GM19463 (cell line): ENCODE measurements at regions not wholly inside any gene's neighbourhood (a gene's known extent, or its start where the extent isn't known, plus 50 kb on each side); places are given as distances from the start of the nearest gene placed in this dataset.
"Not testable (repeated sequence)": the region's sequence is repeated elsewhere in the genome, so short reads cannot be mapped to it uniquely, and the experiment has no call there.

ENCODE experiments used
- ATAC-seq: cut with Tn5 transposase; IDR thresholded peaks from one replicate; pipeline ENCODE4 v1.9.1; 2021; ENCODE audit warnings: mild to moderate bottlenecking, moderate library complexity; ENCODE audit not compliant: unreplicated experiment

DNA sequence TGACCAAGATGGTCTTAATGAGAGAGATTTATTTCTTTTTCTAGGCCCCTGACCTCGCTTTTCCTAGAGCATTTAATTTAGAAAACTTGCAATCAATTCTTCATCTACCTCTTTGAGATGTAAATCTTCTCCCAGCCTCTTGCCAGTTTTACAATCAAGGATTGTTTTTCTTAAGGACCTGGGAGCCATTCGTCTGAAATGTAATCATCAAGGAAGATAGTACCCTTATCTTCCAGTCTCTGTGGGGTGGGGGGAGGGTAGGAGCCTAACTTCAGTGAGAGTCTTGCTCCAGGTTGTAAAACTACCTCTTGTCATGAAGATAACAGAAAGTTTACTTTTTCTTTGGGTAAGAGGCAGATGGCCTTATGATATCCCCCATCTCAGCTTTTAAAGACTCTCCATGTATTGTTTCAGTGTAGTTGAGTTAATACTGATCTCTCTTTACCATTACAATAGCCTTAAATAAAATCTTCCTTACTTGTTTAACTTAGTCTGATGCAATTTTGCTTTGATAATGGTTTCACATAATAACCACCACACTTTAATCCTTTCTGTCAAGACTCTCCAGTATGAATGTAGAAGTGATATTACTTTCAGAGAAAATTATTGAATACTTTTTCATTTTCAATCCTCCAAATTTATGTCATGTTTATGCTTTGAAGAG is 110.2 kb upstream of the CPHXL start:
- no peak for ATAC-seq

DNA sequence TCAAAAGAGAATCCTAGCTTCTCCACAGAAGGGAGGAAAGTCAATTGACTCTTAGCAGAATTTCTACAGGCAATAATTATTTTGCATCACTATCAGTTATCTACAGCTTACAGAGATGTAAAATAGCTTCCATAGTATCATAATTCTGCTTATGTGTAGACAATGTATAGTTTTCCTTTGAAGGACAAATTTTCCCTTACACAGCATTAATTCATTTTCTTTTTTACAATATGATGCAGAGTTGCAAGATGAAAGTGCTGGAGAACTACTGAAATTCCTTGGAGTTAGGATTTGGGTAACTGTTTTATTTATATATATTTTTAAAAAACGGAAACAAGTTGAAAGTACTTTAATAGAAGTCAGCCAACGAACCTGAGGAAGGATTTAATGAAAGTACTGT is 111.0 kb upstream of the CPHXL start:
- ATAC-seq: no peak

GRCh38 chr16:75837681-75838080 is 111.4 kb upstream of the CPHXL start:
- ATAC-seq: no peak

DNA sequence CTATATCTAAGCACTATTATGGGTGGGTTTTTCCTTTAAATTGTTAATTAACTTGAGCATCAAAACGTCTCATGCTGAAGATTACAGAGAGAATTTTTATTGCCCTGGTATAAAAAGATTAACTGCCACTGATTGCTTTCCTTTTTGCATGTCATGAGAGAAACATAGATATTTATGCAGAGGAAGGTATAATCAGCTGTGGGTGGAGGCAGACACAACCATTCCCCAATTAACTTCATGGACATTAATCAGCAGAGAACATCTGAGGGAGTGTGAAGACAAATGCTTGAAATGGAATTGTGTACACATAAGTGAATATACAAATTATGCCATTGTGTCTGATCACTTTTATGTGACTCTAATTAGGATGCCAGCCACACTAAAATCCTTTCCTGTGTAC is 115.2 kb upstream of the CPHXL start:
- no peak for ATAC-seq

DNA sequence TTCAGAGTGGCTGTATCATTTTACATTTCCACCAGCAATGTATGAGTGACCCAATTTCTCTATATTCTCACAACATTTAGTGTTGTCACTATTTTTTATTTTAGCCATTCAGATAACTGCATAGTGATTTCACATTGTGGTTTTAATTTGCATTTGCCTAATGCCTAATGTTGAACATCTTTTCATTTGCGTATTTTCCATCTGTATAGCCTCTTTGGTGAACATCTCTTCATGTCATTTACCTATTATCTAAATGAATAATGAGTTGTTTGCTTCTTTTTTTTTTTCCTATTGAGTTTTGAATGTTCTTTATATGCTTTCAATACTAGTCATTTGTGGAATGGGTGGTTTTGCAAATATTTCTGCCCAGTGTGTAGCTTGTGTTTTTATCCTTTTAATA is 120.9 kb upstream of the CPHXL start:
- ATAC-seq: no peak

DNA sequence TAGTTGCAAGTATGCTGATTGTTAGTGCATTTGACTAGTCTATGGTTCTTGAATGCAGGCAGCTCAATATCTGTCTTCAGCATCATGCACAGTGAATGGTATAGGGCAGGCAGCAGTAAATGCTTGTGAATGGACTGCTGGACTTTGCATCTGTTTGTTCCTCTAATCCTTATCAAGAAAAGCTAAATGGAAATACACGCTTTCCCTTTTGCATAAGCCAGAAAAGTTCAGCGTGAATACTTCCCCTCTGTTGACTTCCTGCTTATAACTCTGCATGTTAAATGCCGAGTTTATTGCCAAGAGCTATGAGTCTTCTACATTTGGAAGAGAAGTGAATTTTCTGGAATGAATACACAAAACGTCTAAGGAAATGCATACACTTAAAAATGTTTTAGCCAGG is 127.9 kb upstream of the CPHXL start:
- ATAC-seq: no peak

- ATAC-seq: no peak
These were observed 134.2 kb upstream of the CPHXL start for GRCh38 chr16:75860326-75861053.

GRCh38 chr16:75861311-75862097 is 135.2 kb upstream of the CPHXL start:
- no peak for ATAC-seq

GRCh38 chr16:75862098-75862386 is 135.8 kb upstream of the CPHXL start:
- ATAC-seq: no peak

- ATAC-seq: no peak
These were observed 138.0 kb upstream of the CPHXL start for GRCh38 chr16:75864243-75864642.

- ATAC-seq: no peak
These were observed 139.4 kb upstream of the CPHXL start for GRCh38 chr16:75865736-75866135.

- ATAC-seq: no peak
These were observed 142.6 kb upstream of the CPHXL start for GRCh38 chr16:75868636-75869632.

DNA sequence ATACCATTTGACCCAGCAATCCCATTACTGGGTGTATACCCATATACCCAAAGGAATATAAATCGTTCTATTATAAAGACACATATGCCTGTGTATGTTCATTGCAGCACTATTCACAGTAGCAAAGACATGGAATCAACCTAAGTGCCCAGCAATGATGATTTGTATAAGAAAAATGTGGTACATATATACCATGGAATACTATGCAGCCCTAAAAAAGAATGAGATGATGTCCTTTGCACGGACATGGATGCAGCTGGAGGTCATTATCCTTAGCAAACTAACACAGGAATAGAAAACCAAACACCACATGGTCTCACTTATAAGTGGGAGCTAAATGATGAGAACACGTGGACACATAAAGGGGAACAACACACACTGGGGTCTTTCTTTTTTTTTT is 155.0 kb upstream of the CPHXL start:
- not testable (repeated sequence) for ATAC-seq

GRCh38 chr16:75899163-75899562 is 172.9 kb upstream of the CPHXL start:
- ATAC-seq: no peak

DNA sequence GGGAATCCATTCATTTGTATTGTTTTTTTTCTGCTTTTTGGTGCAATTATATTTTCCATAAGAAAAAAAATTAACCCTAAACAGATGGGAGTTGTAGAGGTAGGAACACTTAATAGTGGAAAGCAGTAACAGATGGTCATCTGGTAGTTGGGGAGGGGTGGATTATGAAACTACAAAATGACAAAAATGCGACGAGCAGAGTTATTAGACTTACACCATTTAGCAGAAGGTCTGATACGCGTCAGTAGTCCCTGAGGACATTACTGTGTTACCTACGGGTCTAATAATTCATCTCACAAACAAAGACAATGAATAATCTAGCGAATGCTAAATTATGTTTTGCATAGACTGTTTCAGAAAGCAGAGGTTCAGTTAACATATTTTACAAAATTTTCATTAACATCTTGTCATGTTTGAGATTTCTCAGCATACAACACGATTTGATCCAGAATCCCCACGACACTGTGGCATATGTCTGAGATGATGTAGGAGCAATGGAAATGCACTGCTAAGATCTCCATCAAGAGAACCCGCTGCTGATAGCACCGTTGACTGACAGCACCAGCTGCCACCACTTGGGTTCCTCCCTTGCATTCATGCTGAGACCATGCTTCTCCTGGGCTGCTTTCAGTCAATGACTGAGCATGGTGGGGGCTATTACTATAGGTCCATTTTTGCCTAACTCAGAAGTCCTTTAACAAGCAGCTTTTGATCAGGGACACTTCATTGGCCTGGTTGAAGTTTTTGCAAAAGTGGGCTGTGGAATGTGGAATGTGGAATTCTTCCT is 182.2 kb upstream of the CPHXL start:
- no peak for ATAC-seq

- ATAC-seq: no peak
These were observed 183.5 kb upstream of the CPHXL start for GRCh38 chr16:75909746-75910145.

GRCh38 chr16:75911896-75912295 is 185.6 kb upstream of the CPHXL start:
- no peak for ATAC-seq

DNA sequence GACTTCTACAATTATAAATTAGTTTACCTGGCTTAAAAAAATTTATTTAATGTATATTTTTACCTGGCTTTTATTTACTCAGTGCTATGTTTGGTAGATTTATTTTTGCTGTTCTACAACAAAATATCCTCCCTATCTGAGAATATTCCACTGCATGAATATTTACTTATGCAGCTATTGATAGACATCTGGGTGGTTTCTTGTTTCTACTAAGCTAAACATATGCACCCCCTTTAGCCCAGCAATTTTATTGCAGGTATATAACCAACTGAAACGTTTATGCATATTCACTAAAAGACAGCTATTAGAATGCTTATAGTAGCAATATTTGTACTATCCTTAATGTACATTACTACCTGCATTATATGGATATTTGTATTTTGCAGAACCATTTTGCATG is 187.7 kb upstream of the CPHXL start:
- ATAC-seq: no peak

DNA sequence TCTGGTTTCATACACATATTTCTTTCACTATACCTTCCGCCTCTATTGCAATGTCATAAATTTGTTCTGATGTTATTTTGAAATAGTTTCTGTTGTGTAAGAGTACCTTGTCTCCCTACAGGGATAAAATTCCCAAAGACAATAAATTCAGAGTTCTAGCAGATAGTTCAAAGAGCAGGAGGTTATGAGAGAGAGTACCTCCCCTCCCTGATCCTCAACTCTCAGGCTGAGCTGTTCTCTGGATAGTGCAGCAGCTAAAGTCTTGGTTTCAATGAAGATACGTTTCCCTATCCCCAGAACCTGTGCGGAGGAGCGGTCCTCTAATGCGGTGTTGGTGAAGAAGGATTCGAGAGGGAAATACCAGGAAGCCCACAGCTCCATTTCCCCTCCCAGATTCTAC is 190.2 kb upstream of the CPHXL start:
- no peak for ATAC-seq

- no peak for ATAC-seq
These were observed 191.8 kb upstream of the CPHXL start for GRCh38 chr16:75918109-75918508.
